IMR-90 (cell line): ENCODE measurements at regions not wholly inside any gene's neighbourhood (a gene's known extent, or its start where the extent isn't known, plus 50 kb on each side); places are given as distances from the start of the nearest gene placed in this dataset.

ENCODE experiments used
- ATAC-seq: fragments of 200-7000 bp; cut with Tn5 transposase; 2 replicates; pipeline ENCODE4 v1.9.1; 2020; ENCODE audit warnings: low read depth, mild to moderate bottlenecking, moderate library complexity
- BruUV-seq: library from RNA; stranded (reverse); fragments of 400-500 nt; replicated peaks from 2 replicates; lab custom pipeline; 2021; lab: Mats Ljungman, UMichigan
- CTCF ChIA-PET: fragments of 300-600 bp; formaldehyde crosslinking; extraction: SDS; loops from one replicate; lab custom pipeline; 2021; ENCODE audit warnings: antibody characterized with exemption; lab: Yijun Ruan, JAX
- POLR2A ChIA-PET: fragments of 300-600 bp; sonication (Branson Sonifier 250); formaldehyde crosslinking; loops from one replicate; lab custom pipeline; 2022; ENCODE audit warnings: antibody characterized with exemption; ENCODE audit not compliant: unreplicated experiment; lab: Charles Lee
- DNase-seq: peaks from one replicate; pipeline ENCODE4 v3.0.0; 2013
- H2AFZ ChIP-seq: replicated peaks from 2 replicates; pipeline ENCODE3; 2013; ENCODE audit warnings: low read length, mild to moderate bottlenecking; ENCODE audit not compliant: poor library complexity
- H2AK5ac ChIP-seq: 2 replicates; pipeline ENCODE4 v1.6.1; 2013; ENCODE audit warnings: low read depth, low read length, inconsistent platforms
- H2AK9ac ChIP-seq: replicated peaks from 2 replicates; pipeline ENCODE3; 2013; ENCODE audit warnings: mild to moderate bottlenecking, low read depth, low read length, moderate library complexity; ENCODE audit not compliant: poor library complexity
- H2BK120ac ChIP-seq: 2 replicates; pipeline ENCODE4 v1.6.1; 2013; ENCODE audit warnings: low read depth, low read length, inconsistent platforms
- H2BK15ac ChIP-seq: 3 replicates; pipeline ENCODE4 v1.6.1; 2013; ENCODE audit warnings: low read depth, low read length, inconsistent platforms
- H2BK20ac ChIP-seq: 2 replicates; pipeline ENCODE4 v1.6.1; 2013; ENCODE audit warnings: low read depth, mild to moderate bottlenecking, inconsistent platforms, low read length, moderate library complexity
- H2BK5ac ChIP-seq: 2 replicates; pipeline ENCODE4 v1.6.1; 2013; ENCODE audit warnings: mild to moderate bottlenecking, low read depth, low read length, inconsistent platforms; ENCODE audit not compliant: poor library complexity, severe bottlenecking
- H3K14ac ChIP-seq: replicated peaks from 2 replicates; pipeline ENCODE4 v1.6.1; 2013; ENCODE audit warnings: low read depth, low read length, inconsistent platforms
- H3K18ac ChIP-seq: 2 replicates; pipeline ENCODE4 v1.6.1; 2013; ENCODE audit warnings: low read depth, low read length, control low read depth
- H3K23ac ChIP-seq: 2 replicates; pipeline ENCODE4 v1.6.1; 2013; ENCODE audit warnings: low read depth, low read length, inconsistent platforms
- H3K27ac ChIP-seq: 2 replicates; pipeline ENCODE4 v1.5.1; 2013; ENCODE audit warnings: mild to moderate bottlenecking, control low read depth, low read length; ENCODE audit not compliant: insufficient read depth
- H3K27me3 ChIP-seq: 2 replicates; pipeline ENCODE4 v1.6.1; 2013; ENCODE audit warnings: low read length; ENCODE audit not compliant: control insufficient read depth, insufficient read depth
- H3K36me3 ChIP-seq: 2 replicates; pipeline ENCODE4 v1.6.1; 2013; ENCODE audit warnings: low read length, mixed read lengths; ENCODE audit not compliant: control insufficient read depth, insufficient read depth
- H3K4ac ChIP-seq: 2 replicates; pipeline ENCODE4 v1.6.1; 2013; ENCODE audit warnings: low read depth, low read length, inconsistent platforms
- H3K4me1 ChIP-seq: 2 replicates; pipeline ENCODE4 v1.6.1; 2013; ENCODE audit warnings: low read length, mixed read lengths; ENCODE audit not compliant: control insufficient read depth, insufficient read depth
- H3K4me2 ChIP-seq: 2 replicates; pipeline ENCODE4 v1.6.1; 2013; ENCODE audit warnings: low read depth, mild to moderate bottlenecking, control low read depth, low read length, moderate library complexity
- H3K4me3 ChIP-seq: 2 replicates; pipeline ENCODE4 v1.5.1; 2013; ENCODE audit warnings: low read depth, mild to moderate bottlenecking, control low read depth, low read length, moderate library complexity; ENCODE audit not compliant: insufficient read depth
- H3K56ac ChIP-seq: 2 replicates; pipeline ENCODE4 v1.6.1; 2013; ENCODE audit warnings: low read length, inconsistent platforms; ENCODE audit not compliant: insufficient read depth; ENCODE audit errors: extremely low read depth
- H3K79me1 ChIP-seq, 2 experiments: 2 replicates each; pipeline ENCODE4 v1.6.1; 2013; ENCODE audit warnings: low read length in 2 of 2, inconsistent platforms in 1 of 2, low read depth in 1 of 2
- H3K9ac ChIP-seq: 2 replicates; pipeline ENCODE4 v1.6.1; 2013; ENCODE audit warnings: low read depth, low read length, control low read depth
- H3K9me1 ChIP-seq: 2 replicates; pipeline ENCODE4 v1.6.1; 2013; ENCODE audit warnings: low read length, inconsistent platforms; ENCODE audit not compliant: insufficient read depth
- H3K9me3 ChIP-seq: 2 replicates; pipeline ENCODE4 v1.6.1; 2013; ENCODE audit warnings: low read length; ENCODE audit not compliant: control insufficient read depth, insufficient read depth
- H4K20me1 ChIP-seq: 2 replicates; pipeline ENCODE4 v1.6.1; 2013; ENCODE audit warnings: low read length, inconsistent platforms; ENCODE audit not compliant: insufficient read depth
- H4K5ac ChIP-seq: 2 replicates; pipeline ENCODE4 v1.6.1; 2013; ENCODE audit warnings: mild to moderate bottlenecking, low read depth, low read length, control low read depth
- H4K8ac ChIP-seq, 2 experiments: 2 replicates each; pipeline ENCODE4 v1.6.1; 2013; ENCODE audit warnings: low read depth in 2 of 2, low read length in 2 of 2, control low read depth in 1 of 2, inconsistent platforms in 1 of 2
- H4K91ac ChIP-seq: 2 replicates; pipeline ENCODE4 v1.6.1; 2013; ENCODE audit warnings: low read depth, low read length, inconsistent platforms; ENCODE audit not compliant: insufficient read depth
- CEBPB ChIP-seq: IDR thresholded peaks from 2 replicates; pipeline ENCODE4 v1.6.1; 2012; ENCODE audit warnings: low read depth, low read length, improper control_type of control experiment
- CHD1 ChIP-seq: IDR thresholded peaks from 2 replicates; pipeline ENCODE4 v1.6.1; 2012; ENCODE audit warnings: low read depth, low read length, improper control_type of control experiment
- NFE2L2 ChIP-seq: fragments of 150-350 bp; IDR thresholded peaks from 2 replicates; pipeline ENCODE4 v1.6.1; 2016; ENCODE audit warnings: low read depth, mild to moderate bottlenecking, low read length
- SMC3 ChIP-seq: fragments of 150-350 bp; IDR thresholded peaks from 2 replicates; pipeline ENCODE4 v1.6.1; 2016; ENCODE audit warnings: low read depth, mild to moderate bottlenecking, antibody characterized with exemption, low read length, moderate library complexity
- WGBS, 2 experiments: methylation state at CpG; one replicate each; pipeline versions ENCODE4 v1.1.5 to v1.1.7; 2013; ENCODE audit warnings: missing lambda C conversion rate in 2 of 2; ENCODE audit not compliant: insufficient read length in 1 of 2; ENCODE audit errors: extremely low coverage in 2 of 2; 5-methylcytosine and 5-hydroxymethylcytosine counted together
- dilution Hi-C: fragments of 300-500 bp; cut with HindIII; formaldehyde crosslinking; loops from one replicate; pipeline ENCODE4 v1.14.3; 2018; ENCODE audit warnings: low sequenced_read_pairs; ENCODE audit not compliant: unreplicated experiment
- in situ Hi-C: fragments of 300-500 bp; cut with MboI; formaldehyde crosslinking; loops from 3 replicates; pipeline ENCODE4 v1.14.3; 2019; ENCODE audit warnings: low sequenced_read_pairs, inconsistent platforms, mixed read lengths
- intact Hi-C: fragments of 100-400 bp; cut with micrococcal nuclease; formaldehyde crosslinking; loops from 2 replicates; pipeline ENCODE4 v1.10.0; 2022
- TF ChIP-seq, protein P1 (sequence below): fragments of 150-350 bp; IDR thresholded peaks from 2 replicates; pipeline ENCODE4 v1.6.1; 2016; ENCODE audit warnings: low read depth, mild to moderate bottlenecking, low read length, moderate library complexity, borderline replicate concordance

DNA sequence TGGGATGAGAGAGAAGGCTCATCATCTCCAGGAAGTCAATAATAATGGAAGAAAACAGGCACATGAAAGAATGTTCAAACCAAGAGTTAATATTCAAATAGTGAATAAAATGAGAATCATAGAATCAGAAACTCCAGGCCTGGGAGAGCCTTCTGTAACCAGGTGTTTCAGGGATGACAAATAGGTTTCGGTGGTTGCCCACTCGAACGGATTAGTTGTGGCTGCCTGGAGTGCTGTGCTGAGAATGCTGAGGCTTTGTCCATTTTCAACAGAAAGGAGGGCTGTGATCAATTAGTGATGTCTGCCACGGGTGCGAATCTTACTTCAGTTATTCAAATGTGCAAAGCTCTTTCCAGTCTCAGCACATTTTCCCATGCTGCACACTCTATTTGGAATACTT, 227.3 kb downstream of the INSIG2 start:
- dilution Hi-C loops: no loop called here
- TF ChIP-seq CEBPB: no peak
- TF ChIP-seq, protein P1, sequence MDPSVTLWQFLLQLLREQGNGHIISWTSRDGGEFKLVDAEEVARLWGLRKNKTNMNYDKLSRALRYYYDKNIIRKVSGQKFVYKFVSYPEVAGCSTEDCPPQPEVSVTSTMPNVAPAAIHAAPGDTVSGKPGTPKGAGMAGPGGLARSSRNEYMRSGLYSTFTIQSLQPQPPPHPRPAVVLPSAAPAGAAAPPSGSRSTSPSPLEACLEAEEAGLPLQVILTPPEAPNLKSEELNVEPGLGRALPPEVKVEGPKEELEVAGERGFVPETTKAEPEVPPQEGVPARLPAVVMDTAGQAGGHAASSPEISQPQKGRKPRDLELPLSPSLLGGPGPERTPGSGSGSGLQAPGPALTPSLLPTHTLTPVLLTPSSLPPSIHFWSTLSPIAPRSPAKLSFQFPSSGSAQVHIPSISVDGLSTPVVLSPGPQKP: no peak
- no peak for TF ChIP-seq CHD1
- TF ChIP-seq NFE2L2: no peak
- TF ChIP-seq SMC3: no peak
- POLR2A ChIA-PET: interaction anchor here (0.6 kb wide), 1 partner anchor 60 kb away, joined by 5 read pairs; no protein-coding TSS in a partner anchor
- Histone ChIP-seq H3K4me3 (no peak overlapping the region), H3K9me1 (no peaks in the 10 kb centered on the region), H3K56ac (no peak overlapping the region), H2BK5ac (no peak overlapping the region), H3K27ac (no peak overlapping the region), H3K9ac (no peak overlapping the region), H2AK9ac (no peak overlapping the region), H3K79me1 (no peaks in the 10 kb centered on the region), H3K36me3 (no peaks in the 10 kb centered on the region), H2BK120ac (no peak overlapping the region), H3K4ac (no peak overlapping the region), H2BK15ac (no peak overlapping the region), H4K20me1 (no peaks in the 10 kb centered on the region), H2AK5ac (no peak overlapping the region), H2AFZ (no peak overlapping the region), H4K91ac (no peak overlapping the region), H2BK20ac (no peak overlapping the region), H3K27me3 (peaks cover 3% of the 10 kb centered on the region; the same call in 1 of the 2 replicates), H3K14ac (no peak overlapping the region), H3K23ac (no peak overlapping the region), H3K18ac (no peak overlapping the region), H3K4me1 (no peaks in the 10 kb centered on the region), H3K9me3 (no peaks in the 10 kb centered on the region), H4K5ac (no peak overlapping the region), H4K8ac (no peak overlapping the region), H3K4me2 (no peak overlapping the region)
- in situ Hi-C loops: no loop called here
- intact Hi-C loops: no loop called here
- ATAC-seq (no peak), DNase-seq (no peak)
- CTCF ChIA-PET: no interaction called here
- no TSS peak for BruUV-seq
- 81% methylated on average over 3 of the region's 5 CpGs; no CpG with 5 or more reads in 1 of the 2 experiments for WGBS, 2 experiments
